NK-92 (cell line): ENCODE measurements at regions not wholly inside any gene's neighbourhood (a gene's known extent, or its start where the extent isn't known, plus 50 kb on each side); places are given as distances from the start of the nearest gene placed in this dataset.

Source experiments
- DNase-seq: peaks from one replicate; lab custom pipeline; 2025; ENCODE audit not compliant: unreplicated experiment; lab: John Stamatoyannopoulos, UW

- no peak for DNase-seq
Observed at GRCh38 chr1:25061261-25061995, 131.4 kb upstream of the RUNX3 start.

GRCh38 chr1:25057188-25057587, 127.1 kb upstream of the RUNX3 start:
- DNase-seq, result no peak

GRCh38 chr1:25056536-25056935, 126.5 kb upstream of the RUNX3 start:
- DNase-seq, result no peak

- DNase-seq, result no peak
Observed at GRCh38 chr1:25055961-25056360, 125.9 kb upstream of the RUNX3 start.

GRCh38 chr1:25055324-25055780, 125.3 kb upstream of the RUNX3 start:
- no peak for DNase-seq

- DNase-seq, result no peak
Observed at GRCh38 chr1:25054526-25055323, 124.6 kb upstream of the RUNX3 start.

- DNase-seq, result no peak
Observed at GRCh38 chr1:25053576-25054250, 123.6 kb upstream of the RUNX3 start.

GRCh38 chr1:25051906-25052305, 121.8 kb upstream of the RUNX3 start:
- no peak for DNase-seq

GRCh38 chr1:25051504-25051903, 121.4 kb upstream of the RUNX3 start:
- DNase-seq, result no peak

GRCh38 chr1:25050165-25050564, 120.1 kb upstream of the RUNX3 start:
- DNase-seq, result no peak

- DNase-seq, result no peak
Observed at GRCh38 chr1:25049190-25049589, 119.1 kb upstream of the RUNX3 start.

GRCh38 chr1:25048728-25049127, 118.7 kb upstream of the RUNX3 start:
- DNase-seq, result no peak

- no peak for DNase-seq
Observed at GRCh38 chr1:25047506-25048240, 117.6 kb upstream of the RUNX3 start.

- DNase-seq, result no peak
Observed at GRCh38 chr1:25046194-25046532, 116.1 kb upstream of the RUNX3 start.

GRCh38 chr1:25045480-25046193, 115.6 kb upstream of the RUNX3 start:
- DNase-seq, result no peak

- no peak for DNase-seq
Observed at GRCh38 chr1:25043228-25043580, 113.1 kb upstream of the RUNX3 start.

- no peak for DNase-seq
Observed at GRCh38 chr1:25042331-25043227, 112.5 kb upstream of the RUNX3 start.

GRCh38 chr1:25041916-25042315, 111.8 kb upstream of the RUNX3 start:
- DNase-seq, result no peak

- no peak for DNase-seq
Observed at GRCh38 chr1:25040122-25040685, 110.1 kb upstream of the RUNX3 start.
